Upper lobe of right lung (tissue), 1 donor: ENCODE measurements at regions not wholly inside any gene's neighbourhood (a gene's known extent, or its start where the extent isn't known, plus 50 kb on each side); places are given as distances from the start of the nearest gene placed in this dataset.

Experiments
- ATAC-seq: fragments of 200-7000 bp; cut with Tn5 transposase; one replicate; pipeline ENCODE4 v1.9.1; 2020; ENCODE audit warnings: mild to moderate bottlenecking, moderate library complexity
- DNase-seq: peaks from one replicate; pipeline ENCODE4 v3.0.0-alpha.2; 2020
- H3K27ac ChIP-seq: fragments of 200-600 bp; one replicate; pipeline ENCODE4 v1.8.0; 2022
- H3K27me3 ChIP-seq: fragments of 200-600 bp; one replicate; pipeline ENCODE4 v1.8.0; 2022; ENCODE audit warnings: mild to moderate bottlenecking
- H3K36me3 ChIP-seq: fragments of 200-600 bp; one replicate; pipeline ENCODE4 v1.8.0; 2022
- H3K4me1 ChIP-seq: fragments of 200-600 bp; one replicate; pipeline ENCODE4 v1.8.0; 2022
- H3K4me3 ChIP-seq: fragments of 200-600 bp; one replicate; pipeline ENCODE4 v1.8.0; 2022; ENCODE audit warnings: mild to moderate bottlenecking
- H3K9me3 ChIP-seq: fragments of 200-600 bp; one replicate; pipeline ENCODE4 v1.8.0; 2022
- CTCF ChIP-seq: fragments of 200-600 bp; IDR thresholded peaks from one replicate; pipeline ENCODE4 v1.8.0; 2022; ENCODE audit warnings: antibody characterized with exemption
- intact Hi-C: fragments of 100-400 bp; cut with DNase I; formaldehyde crosslinking; loops from one replicate; pipeline ENCODE4 v1.11.0; 2022
- donor health status: DM: no; HTN: yes; CAD: no; lungs with severe emphysema.

DNA sequence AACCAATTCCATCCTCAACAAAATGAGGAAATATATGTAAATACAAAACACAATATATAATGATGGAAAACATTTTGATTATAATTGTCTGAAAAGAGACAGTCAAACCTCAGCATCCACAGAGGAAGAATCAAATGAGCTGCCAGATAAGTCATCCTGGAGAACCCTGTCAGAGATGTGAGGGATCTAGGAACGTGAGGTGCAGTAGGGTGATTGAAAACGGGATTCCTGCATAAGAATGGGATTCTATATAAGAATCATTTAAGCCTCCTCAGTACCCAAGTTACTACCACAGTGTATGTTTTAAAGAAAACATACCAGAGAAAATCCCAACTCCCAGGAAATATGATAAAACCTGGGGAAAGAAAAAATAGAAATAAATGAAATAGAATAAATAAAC is 690.5 kb downstream of the FRK start:
- no peaks in the 10 kb centered on the region for H3K36me3 ChIP-seq
- H3K4me3 ChIP-seq, result no peak overlapping the region
- intact Hi-C loops, result no loop called here
- H3K4me1 ChIP-seq, result no peaks in the 10 kb centered on the region
- ATAC-seq (no peak), DNase-seq (no peak)
- no peaks in the 10 kb centered on the region for H3K9me3 ChIP-seq
- TF ChIP-seq CTCF, result no peak
- no peak overlapping the region for H3K27ac ChIP-seq
- no peaks in the 10 kb centered on the region for H3K27me3 ChIP-seq

- H3K27me3 ChIP-seq, result no peaks in the 10 kb centered on the region
- H3K4me1 ChIP-seq, result no peaks in the 10 kb centered on the region
- intact Hi-C loops, result no loop called here
- no peak for ATAC-seq
- no peak overlapping the region for H3K4me3 ChIP-seq
- H3K36me3 ChIP-seq, result no peaks in the 10 kb centered on the region
- DNase-seq, result no peak
- no peak for TF ChIP-seq CTCF
- no peaks in the 10 kb centered on the region for H3K9me3 ChIP-seq
- H3K27ac ChIP-seq, result no peak overlapping the region
These were observed 694.9 kb downstream of the FRK start for GRCh38 chr6:115365783-115366182.

DNA sequence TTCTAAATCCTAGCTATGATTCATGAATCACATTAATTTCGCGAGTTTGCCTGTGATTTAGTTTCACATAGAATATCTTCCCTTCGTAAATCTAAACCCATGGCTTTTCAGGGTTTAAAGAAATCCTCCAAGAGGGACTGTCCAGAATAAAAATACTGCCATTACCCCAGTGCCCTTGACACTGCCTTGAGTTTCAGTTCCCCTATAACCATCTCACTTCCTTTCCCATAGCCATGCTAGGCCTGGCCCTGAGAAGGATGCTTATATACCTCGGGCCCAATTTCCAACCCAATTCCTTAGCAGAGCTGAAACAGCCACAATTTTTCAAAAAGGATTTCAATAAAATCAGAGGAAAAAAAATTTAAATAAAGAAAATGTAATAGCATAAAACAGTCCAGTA is 697.3 kb downstream of the FRK start:
- H3K4me3 ChIP-seq, result no peak overlapping the region
- H3K9me3 ChIP-seq, result no peaks in the 10 kb centered on the region
- intact Hi-C loops, result no loop called here
- DNase-seq (no peak), ATAC-seq (no peak)
- H3K4me1 ChIP-seq, result no peaks in the 10 kb centered on the region
- no peak for TF ChIP-seq CTCF
- no peak overlapping the region for H3K27ac ChIP-seq
- H3K36me3 ChIP-seq, result no peaks in the 10 kb centered on the region
- H3K27me3 ChIP-seq, result no peaks in the 10 kb centered on the region

DNA sequence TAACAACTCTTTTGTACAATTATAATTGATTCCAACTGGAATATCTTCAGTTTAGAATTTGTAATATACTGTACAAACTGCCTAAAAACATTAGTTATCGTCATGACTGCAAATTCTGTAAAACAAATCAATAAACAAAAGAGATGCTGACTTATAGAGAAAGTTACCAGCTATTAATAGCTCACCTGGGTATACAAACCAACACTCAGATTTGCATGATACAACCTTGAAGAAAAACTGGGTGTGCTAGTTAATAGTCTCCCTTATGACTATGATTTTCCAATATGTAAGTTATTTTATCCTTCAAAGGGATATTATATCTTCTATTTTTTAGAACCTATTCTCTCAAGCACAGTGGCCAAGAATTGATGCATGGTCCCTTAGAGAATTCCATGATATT is 698.5 kb downstream of the FRK start:
- H3K36me3 ChIP-seq, result no peaks in the 10 kb centered on the region
- DNase-seq (no peak), ATAC-seq (no peak)
- H3K27ac ChIP-seq, result no peak overlapping the region
- intact Hi-C loops, result no loop called here
- no peak overlapping the region for H3K4me3 ChIP-seq
- no peaks in the 10 kb centered on the region for H3K9me3 ChIP-seq
- TF ChIP-seq CTCF, result no peak
- no peaks in the 10 kb centered on the region for H3K27me3 ChIP-seq
- H3K4me1 ChIP-seq, result no peaks in the 10 kb centered on the region

DNA sequence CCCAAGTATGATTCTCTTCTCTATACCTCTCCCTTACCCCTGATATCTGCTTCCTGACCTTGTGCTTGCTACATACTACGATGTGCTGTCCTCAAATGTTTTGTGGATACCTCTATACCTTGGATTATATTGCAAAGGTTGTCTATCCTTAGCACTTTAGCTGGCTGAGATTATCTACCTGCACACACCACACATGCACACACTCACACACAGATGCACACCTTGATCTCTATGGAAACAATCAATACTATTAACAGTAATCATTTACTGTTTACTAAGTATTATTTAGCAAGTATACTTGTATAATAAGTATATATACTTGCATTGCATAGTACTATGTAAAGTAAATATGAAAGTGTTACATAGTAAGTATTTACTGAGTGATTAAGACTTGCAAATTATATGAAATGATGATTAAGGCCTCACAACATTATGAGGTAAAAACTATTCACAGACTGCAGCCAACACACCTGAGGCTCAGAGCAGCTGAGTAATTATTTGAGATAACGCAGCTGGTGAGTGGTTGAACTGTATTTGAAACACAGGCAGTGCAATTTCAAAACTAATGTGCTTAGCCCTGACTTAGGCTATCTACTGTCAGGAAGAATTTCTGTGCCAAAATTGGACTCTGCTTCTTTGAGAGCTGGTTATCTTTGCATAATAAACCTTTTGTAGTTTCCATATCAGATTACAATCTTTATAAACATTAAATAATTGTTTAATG is 699.9 kb downstream of the FRK start:
- TF ChIP-seq CTCF, result no peak
- Histone ChIP-seq H3K27ac (no peak overlapping the region), H3K36me3 (no peaks in the 10 kb centered on the region), H3K4me1 (no peaks in the 10 kb centered on the region), H3K27me3 (no peaks in the 10 kb centered on the region), H3K9me3 (no peaks in the 10 kb centered on the region), H3K4me3 (no peak overlapping the region)
- intact Hi-C loops, result no loop called here
- DNase-seq (no peak), ATAC-seq (no peak)

GRCh38 chr6:115358616-115359015 is 702.1 kb downstream of the FRK start:
- ATAC-seq (no peak), DNase-seq (no peak)
- intact Hi-C loops, result no loop called here
- no peak overlapping the region for H3K27ac ChIP-seq
- TF ChIP-seq CTCF, result no peak
- H3K27me3 ChIP-seq, result no peaks in the 10 kb centered on the region
- no peaks in the 10 kb centered on the region for H3K9me3 ChIP-seq
- H3K4me1 ChIP-seq, result no peaks in the 10 kb centered on the region
- no peaks in the 10 kb centered on the region for H3K36me3 ChIP-seq
- H3K4me3 ChIP-seq, result no peak overlapping the region
